Muscle of leg (tissue), 3 donors: ENCODE measurements at regions not wholly inside any gene's neighbourhood (a gene's known extent, or its start where the extent isn't known, plus 50 kb on each side); places are given as distances from the start of the nearest gene placed in this dataset.
A peak's percentile ranks its signal among the peaks of the same experiment; 100 is the strongest.

ENCODE experiments used
- DNase-seq: peaks from one replicate; pipeline ENCODE4 v3.0.0; 2013
- H3K27ac ChIP-seq: one replicate; pipeline ENCODE4 v1.5.1; 2013; ENCODE audit warnings: mild to moderate bottlenecking, low read length, control low read depth
- H3K27me3 ChIP-seq: one replicate; pipeline ENCODE4 v1.6.1; 2013; ENCODE audit warnings: low read length; ENCODE audit not compliant: control insufficient read depth, insufficient read depth
- H3K36me3 ChIP-seq: one replicate; pipeline ENCODE4 v1.6.1; 2013; ENCODE audit warnings: low read length; ENCODE audit not compliant: control insufficient read depth, insufficient read depth
- H3K4me1 ChIP-seq: one replicate; pipeline ENCODE4 v1.6.1; 2013; ENCODE audit warnings: low read length; ENCODE audit not compliant: control insufficient read depth, insufficient read depth
- H3K4me3 ChIP-seq: one replicate; pipeline ENCODE4 v1.5.1; 2013; ENCODE audit warnings: low read length, control low read depth
- H3K9me3 ChIP-seq: replicated peaks from 2 replicates; pipeline ENCODE4 v1.6.1; 2013; ENCODE audit warnings: low read depth, low read length; ENCODE audit not compliant: control insufficient read depth
- WGBS: methylation state at CpG from one replicate; pipeline ENCODE4 v1.1.5; 2013; ENCODE audit warnings: missing lambda C conversion rate; ENCODE audit not compliant: insufficient coverage; 5-methylcytosine and 5-hydroxymethylcytosine counted together

GRCh38 chr6:40719671-40720374 is 132.7 kb upstream of the LRFN2 start:
- peak overlapping the region; percentile 63 for H3K27ac ChIP-seq
- peaks cover 2% of the 10 kb centered on the region for H3K27me3 ChIP-seq
- H3K9me3 ChIP-seq, result no peaks in the 10 kb centered on the region
- peak; percentile 73 for DNase-seq
- H3K4me3 ChIP-seq, result no peak overlapping the region
- H3K36me3 ChIP-seq, result no peaks in the 10 kb centered on the region
- H3K4me1 ChIP-seq, result peaks cover 23% of the 10 kb centered on the region
- WGBS, result 43% methylated on average over 2 of the region's 7 CpGs

- H3K4me3 ChIP-seq, result no peak overlapping the region
- peaks cover 2% of the 10 kb centered on the region for H3K27me3 ChIP-seq
- 67% methylated on average over 1 of the region's 1 CpG for WGBS
- H3K36me3 ChIP-seq, result no peaks in the 10 kb centered on the region
- H3K4me1 ChIP-seq, result peaks cover 25% of the 10 kb centered on the region
- no peaks in the 10 kb centered on the region for H3K9me3 ChIP-seq
- no peak for DNase-seq
- H3K27ac ChIP-seq, result no peak overlapping the region
Observed at GRCh38 chr6:40718401-40718800, 131.2 kb upstream of the LRFN2 start.

- Histone ChIP-seq H3K27ac (no peak overlapping the region), H3K4me3 (no peak overlapping the region), H3K27me3 (peaks cover 2% of the 10 kb centered on the region), H3K9me3 (no peaks in the 10 kb centered on the region), H3K36me3 (no peaks in the 10 kb centered on the region), H3K4me1 (peaks cover 29% of the 10 kb centered on the region)
- WGBS, result 90% methylated on average over 1 of the region's 3 CpGs
- no peak for DNase-seq
Observed at GRCh38 chr6:40717411-40718057, 130.4 kb upstream of the LRFN2 start.

GRCh38 chr6:40715570-40716403 is 128.6 kb upstream of the LRFN2 start:
- peak; percentile 19 for DNase-seq
- Histone ChIP-seq H3K36me3 (no peaks in the 10 kb centered on the region), H3K4me3 (no peak overlapping the region), H3K4me1 (peaks cover 21% of the 10 kb centered on the region), H3K9me3 (no peaks in the 10 kb centered on the region), H3K27me3 (peaks cover 2% of the 10 kb centered on the region), H3K27ac (no peak overlapping the region)
- WGBS, result 42% methylated on average over 7 of the region's 12 CpGs

GRCh38 chr6:40714576-40715564 is 127.7 kb upstream of the LRFN2 start:
- DNase-seq, result no peak
- Histone ChIP-seq H3K4me1 (peaks cover 26% of the 10 kb centered on the region), H3K9me3 (no peaks in the 10 kb centered on the region), H3K27ac (no peak overlapping the region), H3K36me3 (no peaks in the 10 kb centered on the region), H3K4me3 (no peak overlapping the region), H3K27me3 (peaks cover 2% of the 10 kb centered on the region)
- 93% methylated on average over 6 of the region's 8 CpGs for WGBS

- Histone ChIP-seq H3K27ac (no peak overlapping the region), H3K4me1 (peaks cover 20% of the 10 kb centered on the region), H3K9me3 (peaks cover 3% of the 10 kb centered on the region), H3K4me3 (no peak overlapping the region), H3K27me3 (peaks cover 2% of the 10 kb centered on the region), H3K36me3 (no peaks in the 10 kb centered on the region)
- DNase-seq, result no peak
- WGBS, result 78% methylated on average over 4 of the region's 6 CpGs
Observed at GRCh38 chr6:40714143-40714542, 127.0 kb upstream of the LRFN2 start.

GRCh38 chr6:40713002-40713719 is 126.0 kb upstream of the LRFN2 start:
- H3K4me3 ChIP-seq, result no peak overlapping the region
- peak; percentile 37 for DNase-seq
- 18% methylated on average over 5 of the region's 10 CpGs for WGBS
- no peaks in the 10 kb centered on the region for H3K36me3 ChIP-seq
- H3K27me3 ChIP-seq, result peaks cover 2% of the 10 kb centered on the region
- H3K27ac ChIP-seq, result no peak overlapping the region
- H3K9me3 ChIP-seq, result peaks cover 3% of the 10 kb centered on the region
- peaks cover 19% of the 10 kb centered on the region for H3K4me1 ChIP-seq

GRCh38 chr6:40710626-40711330 is 123.6 kb upstream of the LRFN2 start:
- H3K4me1 ChIP-seq, result peaks cover 19% of the 10 kb centered on the region

GRCh38 chr6:40708049-40708448 is 120.9 kb upstream of the LRFN2 start:
- no peak overlapping the region for H3K4me3 ChIP-seq
- H3K27me3 ChIP-seq, result peaks cover 2% of the 10 kb centered on the region
- 66% methylated on average over 4 of the region's 4 CpGs for WGBS
- no peak overlapping the region for H3K27ac ChIP-seq
- H3K9me3 ChIP-seq, result peaks cover 3% of the 10 kb centered on the region
- peaks cover 14% of the 10 kb centered on the region for H3K4me1 ChIP-seq
- no peak for DNase-seq
- no peaks in the 10 kb centered on the region for H3K36me3 ChIP-seq

More at GRCh38 chr6:40710626-40711330, 123.6 kb upstream of the LRFN2 start:
- 0% methylated on average over 1 of the region's 5 CpGs for WGBS
- Histone ChIP-seq H3K27ac (peak overlapping the region; percentile 20), H3K36me3 (no peaks in the 10 kb centered on the region), H3K4me3 (no peak overlapping the region), H3K9me3 (peaks cover 3% of the 10 kb centered on the region), H3K27me3 (peaks cover 2% of the 10 kb centered on the region)
- DNase-seq, result peak; percentile 87
